Putamen (tissue), 1 donor: ENCODE measurements at regions not wholly inside any gene's neighbourhood (a gene's known extent, or its start where the extent isn't known, plus 50 kb on each side); places are given as distances from the start of the nearest gene placed in this dataset.
"Not testable (repeated sequence)": the region's sequence is repeated elsewhere in the genome, so short reads cannot be mapped to it uniquely, and the experiment has no call there.

ENCODE experiments used
- DNase-seq: peaks from one replicate; pipeline ENCODE4 v3.0.0-alpha.2; 2016; ENCODE audit warnings: low spot score

DNA sequence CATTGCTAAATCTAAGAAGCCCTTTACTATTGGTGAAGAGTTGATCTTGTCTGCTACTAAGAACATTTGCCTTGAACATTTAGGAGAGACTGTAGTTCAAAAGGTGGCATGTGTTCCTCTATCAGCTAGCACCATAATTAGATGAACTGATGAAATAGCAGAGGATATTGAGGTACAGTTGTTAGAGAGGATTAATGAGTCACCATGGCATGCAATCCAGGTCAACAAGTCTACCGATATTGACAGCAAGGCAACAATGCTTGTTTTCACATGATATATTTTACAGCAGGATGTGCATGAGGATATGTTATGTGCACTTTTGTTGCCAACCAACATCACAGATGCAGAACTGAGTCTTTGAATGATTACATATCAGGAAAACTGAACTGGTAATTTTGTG, 134.3 kb upstream of the CDH9 start:
- DNase-seq, result no peak

DNA sequence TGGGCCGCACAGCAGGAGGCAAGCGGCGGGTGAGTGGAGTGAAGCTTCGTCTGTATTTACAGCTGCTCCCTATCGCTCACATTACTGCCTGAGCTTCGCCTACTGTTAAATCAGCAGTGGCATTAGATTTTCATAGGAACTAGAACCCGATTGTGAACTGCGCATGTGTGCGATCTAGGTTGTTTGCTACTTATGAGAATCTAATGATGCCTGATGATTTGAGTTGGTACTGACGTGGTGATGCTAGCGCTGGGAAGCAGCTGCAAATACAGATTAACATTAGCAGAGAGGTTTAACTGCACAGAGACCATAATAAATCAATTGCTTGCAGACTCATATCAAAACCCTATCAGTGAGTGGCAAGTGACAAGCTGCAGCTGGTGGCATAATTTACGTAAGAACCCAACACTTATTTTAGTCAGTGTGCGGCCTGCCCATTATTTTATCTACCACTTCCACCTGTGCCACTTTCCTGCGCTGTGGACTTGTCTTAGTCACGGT, 133.4 kb upstream of the CDH9 start:
- DNase-seq, result no peak

DNA sequence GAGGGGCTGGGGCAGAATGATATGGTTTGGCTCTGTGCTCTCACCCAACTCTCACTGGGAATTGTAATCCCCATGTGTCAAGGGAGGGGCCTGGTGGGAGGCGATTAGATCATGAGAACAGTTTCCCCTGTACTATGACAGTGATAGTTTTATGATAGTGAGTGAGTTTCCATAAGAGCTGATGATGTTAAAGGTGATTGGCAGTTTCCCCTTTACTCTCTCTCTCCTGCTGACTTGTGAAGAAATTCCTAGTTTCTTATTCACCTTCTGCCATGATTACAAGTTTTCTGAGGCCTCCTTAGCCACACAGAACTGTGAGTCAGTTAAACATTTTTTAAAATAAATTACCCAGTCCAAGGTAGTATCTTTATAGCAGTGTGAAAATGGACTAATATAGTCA, 120.4 kb upstream of the CDH9 start:
- DNase-seq, result no peak

DNA sequence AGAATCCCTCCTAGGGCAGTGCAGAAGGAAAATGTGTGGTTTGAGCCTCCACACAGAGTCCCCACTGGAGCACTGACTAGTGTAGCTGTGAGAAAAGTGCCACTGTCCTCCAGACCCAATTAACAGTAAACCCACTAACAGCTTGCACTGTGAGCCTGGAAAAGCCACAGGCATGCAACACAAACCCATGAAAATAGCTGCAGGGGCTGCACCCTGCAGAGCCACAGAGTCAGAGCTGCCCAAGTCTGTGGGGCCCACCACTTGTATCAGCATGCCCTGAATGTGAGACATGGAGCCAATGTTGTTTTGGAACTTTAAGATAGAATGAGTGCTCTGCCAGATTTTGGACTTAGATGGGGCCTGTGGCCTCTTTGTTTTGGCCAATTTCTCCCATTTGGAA, 119.8 kb upstream of the CDH9 start:
- DNase-seq, result no peak

DNA sequence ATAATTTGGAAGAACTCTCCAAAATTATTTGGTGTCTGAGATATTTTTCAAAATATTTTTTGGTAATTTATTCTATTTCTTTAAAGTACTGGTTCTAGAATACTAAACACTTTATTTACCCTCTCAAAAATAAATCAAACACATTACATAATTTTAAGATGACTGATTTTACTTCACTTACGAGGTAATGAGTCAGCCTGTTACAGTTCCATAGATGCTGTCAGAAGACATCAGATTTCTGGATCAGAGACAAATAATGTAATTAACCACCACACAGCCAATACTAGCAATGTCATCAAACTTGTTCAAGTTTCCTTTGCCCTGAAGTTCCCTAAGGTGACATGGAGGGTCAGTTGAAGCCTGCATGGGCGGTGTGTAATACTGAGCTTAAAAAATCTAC, 106.1 kb upstream of the CDH9 start:
- no peak for DNase-seq

DNA sequence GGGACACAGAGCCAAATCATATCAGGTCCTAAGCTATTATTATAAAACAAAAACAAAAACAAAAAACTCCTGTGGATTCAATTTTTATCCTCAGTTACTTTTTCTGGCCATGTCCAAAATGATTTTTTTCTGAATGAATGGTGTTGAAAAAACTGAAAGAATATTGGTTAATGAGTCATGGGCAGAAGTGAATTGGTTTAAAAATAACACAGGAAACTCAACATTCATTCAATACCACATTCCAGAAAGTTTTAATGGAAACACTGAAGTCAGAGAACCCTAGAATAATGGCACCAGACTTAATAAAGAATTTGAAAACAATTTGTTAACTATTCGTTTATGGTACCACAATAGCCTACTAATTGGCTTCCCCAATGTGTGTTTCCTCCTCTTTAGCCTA, 102.4 kb upstream of the CDH9 start:
- DNase-seq, result no peak

DNA sequence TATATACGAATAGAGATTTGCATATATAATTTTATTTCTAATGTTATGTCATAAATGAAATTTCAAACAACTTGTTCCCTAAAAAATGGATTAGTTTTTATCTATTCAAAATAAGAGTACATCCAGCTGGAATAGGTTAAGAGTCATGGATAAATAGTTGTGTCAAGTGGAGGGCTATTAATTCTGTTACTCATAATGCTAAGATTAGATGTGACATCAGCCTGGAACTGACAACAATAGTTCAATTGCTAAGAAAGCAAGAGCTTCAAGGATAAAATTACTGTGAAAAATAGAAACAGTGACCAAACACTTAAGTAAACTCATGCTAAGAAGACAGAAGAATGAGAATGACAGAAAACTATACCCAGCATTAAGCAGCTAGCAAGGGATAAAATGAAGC, 92.2 kb upstream of the CDH9 start:
- no peak for DNase-seq

DNA sequence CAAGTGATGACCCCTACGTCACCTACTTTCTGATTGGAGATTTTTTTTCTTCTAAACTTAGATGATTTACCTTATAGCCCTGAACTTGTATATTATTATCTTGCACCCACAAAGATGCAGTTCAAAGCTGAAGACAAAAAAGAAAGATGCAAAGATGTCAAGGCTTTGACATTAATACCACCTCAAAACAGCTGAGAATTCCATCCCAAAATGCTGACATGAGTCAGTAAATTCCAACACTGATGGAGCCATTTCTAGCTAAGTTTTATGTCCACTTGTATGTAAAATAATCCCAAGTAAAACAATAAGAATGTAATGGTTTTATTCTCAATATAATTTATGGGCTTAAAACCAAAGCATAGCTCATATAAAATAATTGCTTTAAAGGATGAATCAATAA, 91.5 kb upstream of the CDH9 start:
- DNase-seq, result no peak

DNA sequence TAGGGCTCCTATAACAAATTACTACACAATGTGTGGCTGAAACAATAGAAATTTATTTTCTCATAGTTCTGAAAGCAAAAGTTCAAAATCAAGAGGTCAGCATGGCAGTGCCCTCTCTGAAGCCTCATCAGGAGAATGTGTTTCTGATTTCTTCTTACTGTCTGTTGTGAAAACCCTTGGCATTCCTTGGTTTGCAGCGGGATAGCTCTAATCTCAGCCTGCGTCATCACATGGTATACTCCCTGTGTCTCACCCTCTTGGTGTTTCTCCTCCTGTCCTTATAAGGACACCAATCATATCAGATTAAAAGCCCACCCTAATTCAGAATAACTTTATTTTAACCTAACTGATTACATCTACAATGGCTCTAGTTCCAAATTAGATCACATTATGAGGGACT, 87.5 kb upstream of the CDH9 start:
- no peak for DNase-seq

DNA sequence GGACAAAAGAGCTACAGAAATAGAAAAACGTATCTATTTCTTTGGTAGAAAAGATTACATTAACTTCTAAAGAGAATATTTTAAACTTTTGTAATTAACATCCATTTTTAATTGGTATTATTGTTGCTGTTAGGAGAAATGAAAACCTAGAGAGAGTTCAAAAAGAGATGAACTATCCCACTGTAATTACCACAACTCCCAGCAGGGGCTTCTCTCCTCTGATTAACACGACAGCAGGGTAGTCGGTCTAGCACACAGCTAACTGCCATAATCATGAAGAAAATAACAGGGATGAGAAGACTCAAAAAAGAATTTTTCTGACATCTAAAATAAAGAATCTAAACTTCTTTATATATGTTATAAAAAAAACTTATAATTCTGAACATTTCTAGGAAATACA, 86.2 kb upstream of the CDH9 start:
- no peak for DNase-seq

DNA sequence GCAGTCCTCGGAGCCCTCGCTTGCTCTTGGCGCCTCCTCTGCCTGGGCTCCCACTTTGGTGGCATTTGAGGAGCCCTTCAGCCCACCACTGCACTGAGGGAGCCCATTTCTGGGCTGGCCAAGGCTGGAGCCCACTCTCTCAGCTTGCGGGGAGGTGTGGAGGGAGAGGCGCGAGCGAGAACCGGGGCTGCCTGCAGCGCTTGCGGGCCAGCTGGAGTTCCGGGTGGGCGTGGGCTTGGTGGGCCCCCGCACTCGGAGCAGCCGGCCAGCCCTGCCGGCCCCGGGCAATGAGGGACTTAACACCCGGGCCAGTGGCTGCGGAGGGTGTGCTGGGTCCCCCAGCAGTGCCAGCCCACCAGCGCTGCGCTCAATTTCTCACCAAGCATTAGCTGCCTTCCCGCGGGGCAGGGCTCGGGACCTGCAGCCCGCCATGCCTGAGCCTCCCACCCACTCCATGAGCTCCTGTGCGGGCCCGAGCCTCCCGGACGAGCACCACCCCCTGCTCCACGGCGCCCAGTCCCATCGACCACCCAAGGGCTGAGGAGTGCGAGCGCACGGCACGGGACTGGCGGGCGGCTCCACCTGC, 81.4 kb upstream of the CDH9 start:
- not testable (repeated sequence) for DNase-seq

DNA sequence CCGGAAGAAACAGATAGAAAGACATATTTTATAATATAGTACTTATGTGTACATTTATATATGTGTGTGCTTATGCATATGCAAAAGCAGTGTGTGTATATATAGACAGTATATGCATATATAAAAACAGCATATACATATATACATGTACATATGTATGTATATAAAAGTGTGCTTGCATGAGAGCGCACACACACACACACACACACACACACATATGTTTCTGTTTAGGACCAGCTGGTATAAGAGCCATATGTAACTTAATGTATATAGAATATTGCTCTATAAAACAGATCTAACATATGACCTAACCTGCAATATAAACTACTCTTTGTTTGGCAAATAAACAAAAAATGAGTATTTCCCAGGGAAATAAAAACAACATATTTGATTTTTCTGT, 65.1 kb upstream of the CDH9 start:
- no peak for DNase-seq

DNA sequence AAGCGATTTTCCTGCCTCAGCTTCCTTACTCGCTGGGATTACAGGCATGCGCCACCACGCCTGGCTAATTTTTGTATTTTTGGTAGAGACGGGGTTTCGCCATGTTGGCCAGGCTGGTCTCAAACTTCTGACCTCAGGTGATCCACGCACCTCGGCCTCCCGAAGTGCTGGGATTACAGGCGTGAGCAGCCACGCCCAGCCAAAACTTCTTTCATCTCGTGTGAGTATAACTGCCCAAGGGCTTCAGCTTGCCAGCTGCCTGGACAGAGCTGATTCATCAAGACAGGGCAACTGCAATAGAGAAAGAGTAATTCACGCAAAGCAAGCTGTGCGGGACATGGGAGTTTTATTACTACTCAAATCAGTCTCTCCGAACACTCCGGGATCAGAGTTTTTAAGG, 57.4 kb upstream of the CDH9 start:
- not testable (repeated sequence) for DNase-seq

DNA sequence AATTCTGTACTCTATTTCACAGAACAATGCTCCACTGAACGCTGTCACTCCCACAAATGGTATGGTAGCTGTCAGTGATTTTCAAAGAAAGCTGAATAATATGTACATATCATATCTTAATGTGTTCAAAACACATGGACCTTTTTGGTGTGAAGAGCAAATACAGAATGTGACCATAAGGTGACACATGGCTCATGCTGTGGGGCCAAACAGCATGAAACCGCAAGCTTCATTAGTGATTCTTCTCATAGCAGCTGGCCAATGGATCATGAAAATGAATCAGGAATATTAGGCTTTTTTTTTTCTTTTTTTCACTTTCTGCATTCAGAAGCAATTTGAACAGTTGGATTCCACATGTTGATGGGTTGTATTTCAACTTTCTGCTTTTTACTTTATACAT, 54.9 kb upstream of the CDH9 start:
- DNase-seq, result no peak

DNA sequence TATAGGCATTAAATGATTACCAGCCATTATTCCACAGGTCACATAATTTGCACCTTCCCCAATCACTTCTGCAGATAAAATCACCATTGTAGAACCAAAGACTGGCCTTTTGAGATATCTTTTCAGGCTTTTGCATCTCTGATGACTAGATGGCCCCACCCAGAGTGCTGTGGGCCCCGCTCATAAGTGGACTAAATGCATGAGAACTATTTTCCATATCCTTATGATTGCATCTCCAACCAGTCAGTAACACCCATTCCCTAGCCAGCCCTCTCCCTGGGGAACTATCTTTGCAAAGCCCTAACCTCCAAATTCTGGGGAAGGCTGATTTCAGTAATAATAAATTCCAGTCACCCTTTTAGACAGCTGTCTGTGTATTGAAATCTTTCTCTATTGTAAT, 53.5 kb upstream of the CDH9 start:
- no peak for DNase-seq

DNA sequence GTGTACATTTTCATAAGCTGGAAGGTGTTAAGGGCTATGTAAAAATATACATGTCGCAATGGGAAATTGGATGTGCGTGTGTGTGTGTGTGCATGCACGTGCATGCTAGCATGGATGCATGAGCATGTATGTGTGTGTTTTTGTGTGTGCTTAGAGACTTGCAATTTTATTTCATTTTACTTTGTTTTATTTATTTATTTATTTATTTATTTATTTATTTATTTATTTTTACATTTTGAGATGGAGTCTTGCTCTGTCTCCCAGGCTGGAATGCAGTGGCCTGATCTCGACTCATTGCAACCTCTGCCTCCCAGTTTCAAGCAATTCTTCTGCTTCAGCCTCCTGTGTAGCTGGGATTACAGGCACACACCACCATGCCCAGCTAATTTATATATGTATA, 50.4 kb upstream of the CDH9 start:
- DNase-seq, result not testable (repeated sequence)
